Endodermal cell (in vitro differentiated cells): ENCODE measurements at regions not wholly inside any gene's neighbourhood (a gene's known extent, or its start where the extent isn't known, plus 50 kb on each side); places are given as distances from the start of the nearest gene placed in this dataset.

Source experiments
- DNase-seq: peaks from one replicate; pipeline ENCODE4 v3.0.0-alpha.2; 2017
- H3K27ac ChIP-seq: 2 replicates; pipeline ENCODE4 v1.5.1; 2013; ENCODE audit warnings: mild to moderate bottlenecking, low read depth, low read length, moderate library complexity
- H3K27me3 ChIP-seq: 2 replicates; pipeline ENCODE4 v1.6.1; 2013; ENCODE audit warnings: mild to moderate bottlenecking, low read length, moderate library complexity; ENCODE audit not compliant: insufficient read depth, control insufficient read depth, poor library complexity, severe bottlenecking
- H3K36me3 ChIP-seq: 2 replicates; pipeline ENCODE4 v1.7.0; 2013; ENCODE audit warnings: mild to moderate bottlenecking, low read length, moderate library complexity; ENCODE audit not compliant: control insufficient read depth, insufficient read depth
- H3K4me1 ChIP-seq: one replicate; pipeline ENCODE4 v1.7.0; 2013; ENCODE audit warnings: low read length; ENCODE audit not compliant: control insufficient read depth, insufficient read depth
- H3K4me3 ChIP-seq: 2 replicates; pipeline ENCODE4 v1.5.1; 2013; ENCODE audit warnings: mild to moderate bottlenecking, low read length, moderate library complexity
- H3K9ac ChIP-seq: 2 replicates; pipeline ENCODE4 v1.6.1; 2013; ENCODE audit warnings: mild to moderate bottlenecking, low read length, moderate library complexity; ENCODE audit not compliant: poor library complexity, severe bottlenecking; ENCODE audit errors: extremely low read depth
- H3K9me3 ChIP-seq: 2 replicates; pipeline ENCODE4 v1.6.1; 2013; ENCODE audit warnings: mild to moderate bottlenecking, low read length, moderate library complexity; ENCODE audit not compliant: control insufficient read depth
- H3K27ac Mint-ChIP-seq: 2 replicates; pipeline ENCODE4 v1.8.0; 2020; ENCODE audit warnings: mixed read lengths
- H3K27me3 Mint-ChIP-seq: 2 replicates; pipeline ENCODE4 v1.8.0; 2021; ENCODE audit warnings: mild to moderate bottlenecking, mixed read lengths; ENCODE audit not compliant: insufficient read depth
- H3K36me3 Mint-ChIP-seq: 2 replicates; pipeline ENCODE4 v1.8.0; 2020; ENCODE audit warnings: low read depth, mixed read lengths
- H3K4me1 Mint-ChIP-seq: 2 replicates; pipeline ENCODE4 v1.8.0; 2020; ENCODE audit warnings: mixed read lengths
- H3K4me3 Mint-ChIP-seq: 2 replicates; pipeline ENCODE4 v1.8.0; 2020; ENCODE audit warnings: mild to moderate bottlenecking, moderate library complexity, mixed read lengths
- H3K9me3 Mint-ChIP-seq: 2 replicates; pipeline ENCODE4 v1.8.0; 2020; ENCODE audit warnings: mild to moderate bottlenecking, mixed read lengths
- CTCF ChIP-seq: fragments of 200-600 bp; sonication (generic); conservative IDR thresholded peaks from 2 replicates; pipeline ENCODE4 v1.5.0; 2021; ENCODE audit warnings: antibody characterized with exemption, mild to moderate bottlenecking
- WGBS, 2 experiments: methylation state at CpG; one replicate each; pipeline versions ENCODE4 v1.1.5 to v1.1.7; 2013; ENCODE audit warnings: missing lambda C conversion rate in 2 of 2, mixed read lengths in 1 of 2; ENCODE audit not compliant: insufficient coverage in 1 of 2, insufficient read length in 1 of 2; 5-methylcytosine and 5-hydroxymethylcytosine counted together

GRCh38 chr4:28565396-28565795 lies 1704.8 kb downstream of the STIM2 start:
- peaks cover 9% of the 10 kb centered on the region for H3K36me3 Mint-ChIP-seq
- peaks cover 32% of the 10 kb centered on the region for H3K9me3 Mint-ChIP-seq
- Histone ChIP-seq H3K9ac (no peak overlapping the region), H3K9me3 (peaks cover 5% of the 10 kb centered on the region), H3K27ac (no peak overlapping the region), H3K36me3 (no peaks in the 10 kb centered on the region), H3K4me1 (no peaks in the 10 kb centered on the region), H3K4me3 (no peak overlapping the region), H3K27me3 (no peaks in the 10 kb centered on the region)
- WGBS, 2 experiments = 95% methylated on average over 2 of the region's 2 CpGs; no CpG with 5 or more reads in 1 of the 2 experiments
- H3K27ac Mint-ChIP-seq = no peak overlapping the region
- no peaks in the 10 kb centered on the region for H3K4me1 Mint-ChIP-seq
- no peak for DNase-seq
- H3K4me3 Mint-ChIP-seq = no peak overlapping the region
- H3K27me3 Mint-ChIP-seq = no peaks in the 10 kb centered on the region
- TF ChIP-seq CTCF = no peak

- no peaks in the 10 kb centered on the region for H3K4me1 Mint-ChIP-seq
- Histone ChIP-seq H3K27me3 (no peaks in the 10 kb centered on the region), H3K27ac (no peak overlapping the region), H3K9ac (no peak overlapping the region), H3K36me3 (no peaks in the 10 kb centered on the region), H3K4me1 (no peaks in the 10 kb centered on the region), H3K4me3 (no peak overlapping the region), H3K9me3 (peaks cover 8% of the 10 kb centered on the region)
- peaks cover 14% of the 10 kb centered on the region for H3K9me3 Mint-ChIP-seq
- H3K27me3 Mint-ChIP-seq = no peaks in the 10 kb centered on the region
- no peak for DNase-seq
- H3K4me3 Mint-ChIP-seq = no peak overlapping the region
- no peak overlapping the region for H3K27ac Mint-ChIP-seq
- 98 to 100% methylated on average over 1 to 2 of the region's 2 CpGs for WGBS, 2 experiments
- no peak for TF ChIP-seq CTCF
- H3K36me3 Mint-ChIP-seq = no peaks in the 10 kb centered on the region
Measured at GRCh38 chr4:28600958-28601357, 1740.3 kb downstream of the STIM2 start.

GRCh38 chr4:28621591-28621990 lies 1761.0 kb downstream of the STIM2 start:
- WGBS, 2 experiments = 60% methylated on average over 3 of the region's 3 CpGs; no CpG with 5 or more reads in 1 of the 2 experiments
- TF ChIP-seq CTCF = no peak

More at GRCh38 chr4:28621591-28621990, 1761.0 kb downstream of the STIM2 start:
- no peak overlapping the region for H3K4me3 Mint-ChIP-seq
- H3K27me3 Mint-ChIP-seq = no peaks in the 10 kb centered on the region
- Histone ChIP-seq H3K4me1 (no peaks in the 10 kb centered on the region), H3K9ac (no peak overlapping the region), H3K36me3 (no peaks in the 10 kb centered on the region), H3K27me3 (no peaks in the 10 kb centered on the region), H3K4me3 (no peak overlapping the region), H3K27ac (no peak overlapping the region), H3K9me3 (no peaks in the 10 kb centered on the region)
- H3K9me3 Mint-ChIP-seq = peaks cover 5% of the 10 kb centered on the region
- H3K27ac Mint-ChIP-seq = no peak overlapping the region
- H3K4me1 Mint-ChIP-seq = no peaks in the 10 kb centered on the region
- no peak for DNase-seq
- H3K36me3 Mint-ChIP-seq = no peaks in the 10 kb centered on the region
